ENCODE measurements at regions not wholly inside any gene's neighbourhood (a gene's known extent, or its start where the extent isn't known, plus 50 kb on each side); places are given as distances from the start of the nearest gene placed in this dataset.

- no peak overlapping the region for H3K4me3 Mint-ChIP-seq (ENCODE audit: unreplicated experiment)
- no peak overlapping the region for H3K9ac ChIP-seq (ENCODE audit: low read length)
- DNase-seq (ENCODE audit: low read depth) = no peak
- peaks cover 9% of the 10 kb centered on the region for H3K27me3 Mint-ChIP-seq (ENCODE audit: low read depth, unreplicated experiment)
- H3K9me3 ChIP-seq (ENCODE audit: insufficient read depth, low read depth, low read length) = no peaks in the 10 kb centered on the region
- no peak overlapping the region for H3K4me3 ChIP-seq (ENCODE audit: insufficient read depth, low read depth, low read length)
- no peaks in the 10 kb centered on the region for H3K4me1 Mint-ChIP-seq (ENCODE audit: low read depth, unreplicated experiment)
- no peaks in the 10 kb centered on the region for H3K36me3 ChIP-seq (ENCODE audit: insufficient read depth, low read length)
- no peaks in the 10 kb centered on the region for H4K20me1 ChIP-seq (ENCODE audit: insufficient read depth, low read length)
- H3K4me1 ChIP-seq (ENCODE audit: insufficient read depth, low read length) = no peaks in the 10 kb centered on the region
- H3K9me3 Mint-ChIP-seq (ENCODE audit: unreplicated experiment) = no peaks in the 10 kb centered on the region
- H3K4me2 ChIP-seq (ENCODE audit: low read length) = no peak overlapping the region
- no peaks in the 10 kb centered on the region for H3K79me2 ChIP-seq (ENCODE audit: insufficient read depth, low read length)
- no peak overlapping the region for H2AFZ ChIP-seq (ENCODE audit: low read depth, low read length)
- H3K36me3 Mint-ChIP-seq (ENCODE audit: low read depth, unreplicated experiment) = no peaks in the 10 kb centered on the region
- no peak overlapping the region for H3K27ac Mint-ChIP-seq (ENCODE audit: unreplicated experiment)
- TF ChIP-seq, protein P1, sequence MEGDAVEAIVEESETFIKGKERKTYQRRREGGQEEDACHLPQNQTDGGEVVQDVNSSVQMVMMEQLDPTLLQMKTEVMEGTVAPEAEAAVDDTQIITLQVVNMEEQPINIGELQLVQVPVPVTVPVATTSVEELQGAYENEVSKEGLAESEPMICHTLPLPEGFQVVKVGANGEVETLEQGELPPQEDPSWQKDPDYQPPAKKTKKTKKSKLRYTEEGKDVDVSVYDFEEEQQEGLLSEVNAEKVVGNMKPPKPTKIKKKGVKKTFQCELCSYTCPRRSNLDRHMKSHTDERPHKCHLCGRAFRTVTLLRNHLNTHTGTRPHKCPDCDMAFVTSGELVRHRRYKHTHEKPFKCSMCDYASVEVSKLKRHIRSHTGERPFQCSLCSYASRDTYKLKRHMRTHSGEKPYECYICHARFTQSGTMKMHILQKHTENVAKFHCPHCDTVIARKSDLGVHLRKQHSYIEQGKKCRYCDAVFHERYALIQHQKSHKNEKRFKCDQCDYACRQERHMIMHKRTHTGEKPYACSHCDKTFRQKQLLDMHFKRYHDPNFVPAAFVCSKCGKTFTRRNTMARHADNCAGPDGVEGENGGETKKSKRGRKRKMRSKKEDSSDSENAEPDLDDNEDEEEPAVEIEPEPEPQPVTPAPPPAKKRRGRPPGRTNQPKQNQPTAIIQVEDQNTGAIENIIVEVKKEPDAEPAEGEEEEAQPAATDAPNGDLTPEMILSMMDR (IDR thresholded peaks at IDR 0.05; ENCODE audit: insufficient read depth, low read depth, low read length) = no peak
- TF ChIP-seq EZH2 (IDR thresholded peaks at IDR 0.05; ENCODE audit: insufficient read depth, low read length) = no peak
- no peaks in the 10 kb centered on the region for H3K27me3 ChIP-seq (ENCODE audit: insufficient read depth, low read length)
- H3K27ac ChIP-seq (ENCODE audit: low read depth, low read length) = no peak overlapping the region
- no peak for FAIRE-seq
Observed at GRCh38 chr7:156524818-156525597, 115.6 kb upstream of the RNF32 start.

- no peak for TF ChIP-seq EZH2 (IDR thresholded peaks at IDR 0.05; ENCODE audit: insufficient read depth, low read length)
- TF ChIP-seq, protein P1 (IDR thresholded peaks at IDR 0.05; ENCODE audit: insufficient read depth, low read depth, low read length) = no peak
- Mint-ChIP-seq H3K9me3 (ENCODE audit: unreplicated experiment) (no peaks in the 10 kb centered on the region), H3K4me3 (ENCODE audit: unreplicated experiment) (no peak overlapping the region), H3K36me3 (ENCODE audit: low read depth, unreplicated experiment) (no peaks in the 10 kb centered on the region), H3K27ac (ENCODE audit: unreplicated experiment) (no peak overlapping the region), H3K4me1 (ENCODE audit: low read depth, unreplicated experiment) (no peaks in the 10 kb centered on the region), H3K27me3 (ENCODE audit: low read depth, unreplicated experiment) (peaks cover 9% of the 10 kb centered on the region)
- H4K20me1 ChIP-seq (ENCODE audit: insufficient read depth, low read length) = no peaks in the 10 kb centered on the region
- no peaks in the 10 kb centered on the region for H3K79me2 ChIP-seq (ENCODE audit: insufficient read depth, low read length)
- DNase-seq (ENCODE audit: low read depth) (no peak), FAIRE-seq (no peak)
- no peak overlapping the region for H3K9ac ChIP-seq (ENCODE audit: low read length)
- no peaks in the 10 kb centered on the region for H3K9me3 ChIP-seq (ENCODE audit: insufficient read depth, low read depth, low read length)
- no peak overlapping the region for H3K4me2 ChIP-seq (ENCODE audit: low read length)
- H3K4me3 ChIP-seq (ENCODE audit: insufficient read depth, low read depth, low read length) = no peak overlapping the region
- H3K36me3 ChIP-seq (ENCODE audit: insufficient read depth, low read length) = no peaks in the 10 kb centered on the region
- no peak overlapping the region for H3K27ac ChIP-seq (ENCODE audit: low read depth, low read length)
- no peak overlapping the region for H2AFZ ChIP-seq (ENCODE audit: low read depth, low read length)
- no peaks in the 10 kb centered on the region for H3K27me3 ChIP-seq (ENCODE audit: insufficient read depth, low read length)
- no peaks in the 10 kb centered on the region for H3K4me1 ChIP-seq (ENCODE audit: insufficient read depth, low read length)
Observed at GRCh38 chr7:156523447-156524048, 117.0 kb upstream of the RNF32 start.

DNA sequence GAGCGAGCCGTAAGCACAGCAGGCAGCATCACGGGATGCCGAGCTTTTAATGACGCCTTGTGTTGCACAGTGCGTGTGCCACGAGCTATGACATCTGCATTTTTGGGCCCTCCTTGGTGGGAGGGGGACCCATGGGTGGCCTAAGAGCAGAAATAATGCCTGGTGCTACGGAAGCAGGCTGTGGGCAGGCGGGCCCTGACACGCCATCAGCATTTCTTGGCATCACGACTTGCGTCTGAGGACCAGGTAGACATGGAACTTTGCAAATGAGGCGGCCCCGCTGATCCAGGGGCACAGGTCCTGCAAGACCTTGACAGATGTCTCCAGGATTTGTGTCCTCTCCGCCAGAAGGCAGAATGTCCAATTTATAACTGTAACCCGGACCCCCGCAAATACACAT, 117.8 kb upstream of the RNF32 start:
- TF ChIP-seq, protein P1 (IDR thresholded peaks at IDR 0.05; ENCODE audit: insufficient read depth, low read depth, low read length) = no peak
- TF ChIP-seq EZH2 (IDR thresholded peaks at IDR 0.05; ENCODE audit: insufficient read depth, low read length) = no peak
- H3K36me3 Mint-ChIP-seq (ENCODE audit: low read depth, unreplicated experiment) = no peaks in the 10 kb centered on the region

More for the DNA sequence above, 117.8 kb upstream of the RNF32 start:
- no peaks in the 10 kb centered on the region for H3K4me1 ChIP-seq (ENCODE audit: insufficient read depth, low read length)
- no peak overlapping the region for H3K4me3 Mint-ChIP-seq (ENCODE audit: unreplicated experiment)
- H3K4me3 ChIP-seq (ENCODE audit: insufficient read depth, low read depth, low read length) = no peak overlapping the region
- no peaks in the 10 kb centered on the region for H4K20me1 ChIP-seq (ENCODE audit: insufficient read depth, low read length)
- no peaks in the 10 kb centered on the region for H3K9me3 Mint-ChIP-seq (ENCODE audit: unreplicated experiment)
- no peaks in the 10 kb centered on the region for H3K4me1 Mint-ChIP-seq (ENCODE audit: low read depth, unreplicated experiment)
- no peak overlapping the region for H3K9ac ChIP-seq (ENCODE audit: low read length)
- H2AFZ ChIP-seq (ENCODE audit: low read depth, low read length) = no peak overlapping the region
- H3K36me3 ChIP-seq (ENCODE audit: insufficient read depth, low read length) = no peaks in the 10 kb centered on the region
- no peak overlapping the region for H3K27ac ChIP-seq (ENCODE audit: low read depth, low read length)
- FAIRE-seq = no peak
- no peaks in the 10 kb centered on the region for H3K27me3 ChIP-seq (ENCODE audit: insufficient read depth, low read length)
- H3K27ac Mint-ChIP-seq (ENCODE audit: unreplicated experiment) = no peak overlapping the region
- H3K27me3 Mint-ChIP-seq (ENCODE audit: low read depth, unreplicated experiment) = peaks cover 9% of the 10 kb centered on the region
- DNase-seq (ENCODE audit: low read depth) = no peak
- no peak overlapping the region for H3K4me2 ChIP-seq (ENCODE audit: low read length)
- H3K79me2 ChIP-seq (ENCODE audit: insufficient read depth, low read length) = no peaks in the 10 kb centered on the region
- no peaks in the 10 kb centered on the region for H3K9me3 ChIP-seq (ENCODE audit: insufficient read depth, low read depth, low read length)
